ENCODE measurements at regions not wholly inside any gene's neighbourhood (a gene's known extent, or its start where the extent isn't known, plus 50 kb on each side); places are given as distances from the start of the nearest gene placed in this dataset.

DNA sequence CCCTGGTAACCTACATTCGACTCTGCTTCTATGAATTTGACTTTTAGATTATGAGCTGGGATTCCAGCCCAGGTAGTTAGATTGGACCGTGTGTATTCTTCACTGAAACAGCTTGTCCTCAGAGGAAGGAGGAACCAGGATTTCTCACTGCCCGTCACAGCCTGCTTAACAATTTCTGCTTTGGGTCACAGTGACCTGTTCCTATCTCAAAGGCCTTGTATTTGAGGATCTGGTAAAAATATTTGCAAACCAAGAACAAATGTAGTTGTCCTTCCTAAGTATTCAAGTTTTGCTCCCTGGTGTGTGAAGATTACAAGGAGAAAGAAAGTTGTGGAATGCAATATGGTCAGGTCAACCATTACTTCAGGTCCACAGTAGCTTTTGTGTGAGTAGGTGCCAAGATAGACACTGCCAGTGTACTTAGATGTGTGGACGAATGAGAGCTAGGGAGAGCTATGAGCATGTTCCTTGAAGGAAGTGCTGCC, 55.1 kb downstream of the KIF4B start:
- no peak for DNase-seq
- intact Hi-C loops (cut with DNase I): no loop called here

DNA sequence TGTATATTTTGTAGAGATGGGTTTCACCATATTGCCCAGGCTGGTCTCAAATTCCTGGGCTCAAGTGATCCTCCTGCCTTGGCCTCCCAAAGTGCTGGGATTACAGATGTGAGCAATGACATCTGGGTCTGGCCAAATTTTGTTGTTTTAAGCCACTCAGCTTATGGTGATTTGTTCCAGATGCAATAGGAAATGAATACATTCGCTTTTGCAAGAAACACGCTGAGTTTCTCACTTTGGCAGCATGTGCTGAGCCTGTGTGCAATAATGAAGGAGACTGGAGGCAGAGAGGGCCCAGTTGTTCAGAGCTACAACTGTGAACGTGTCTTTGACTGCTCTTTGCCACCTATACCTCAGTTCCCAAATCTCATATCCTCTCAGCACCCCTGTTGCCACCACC, 56.4 kb downstream of the KIF4B start:
- intact Hi-C loops (cut with DNase I): no loop called here
- no peak for DNase-seq

DNA sequence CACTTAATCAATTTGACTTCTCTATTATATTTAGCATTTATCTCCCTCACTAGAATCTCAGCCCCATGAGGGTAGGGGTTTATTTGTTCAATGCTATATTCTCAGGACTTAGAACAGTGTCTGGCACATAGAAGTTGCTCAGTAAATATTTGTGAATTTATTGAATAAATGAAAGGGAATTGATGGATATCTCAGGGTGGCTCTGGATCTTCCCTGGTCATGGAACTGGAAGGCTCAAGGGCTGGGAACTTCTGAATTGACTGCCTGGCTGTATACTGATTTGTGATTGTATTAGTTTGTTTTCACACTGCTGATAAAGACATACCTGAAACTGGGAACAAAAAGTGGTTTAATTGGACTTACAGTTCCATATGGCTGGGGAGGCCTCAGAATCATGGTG, 57.2 kb downstream of the KIF4B start:
- intact Hi-C loops (cut with DNase I): no loop called here
- no peak for DNase-seq

- intact Hi-C loops (cut with DNase I): no loop called here
- no peak for DNase-seq
Measured at GRCh38 chr5:155076379-155076778, 62.8 kb downstream of the KIF4B start.

DNA sequence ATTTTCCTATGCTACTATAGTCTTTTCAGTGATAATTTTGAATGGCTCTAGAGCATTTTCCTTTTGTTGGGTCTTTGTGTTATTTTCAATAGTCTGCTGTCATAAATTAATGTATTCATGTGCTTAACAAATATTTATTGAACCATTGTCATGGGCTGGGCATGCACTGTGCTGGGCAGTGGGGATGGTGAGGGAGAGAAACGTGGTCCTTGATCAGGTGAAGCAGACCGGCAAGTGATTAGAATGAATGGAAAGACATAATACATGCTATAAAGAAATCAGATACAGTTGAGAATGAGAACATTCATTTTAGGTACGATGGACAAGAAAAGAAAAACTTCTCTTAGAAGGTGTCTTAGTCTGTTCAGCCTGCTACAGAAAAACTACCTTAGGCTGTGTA, 66.1 kb downstream of the KIF4B start:
- intact Hi-C loops (cut with DNase I): no loop called here
- DNase-seq: no peak

GRCh38 chr5:155080721-155081120, 67.2 kb downstream of the KIF4B start:
- intact Hi-C loops (cut with DNase I): no loop called here
- no peak for DNase-seq

DNA sequence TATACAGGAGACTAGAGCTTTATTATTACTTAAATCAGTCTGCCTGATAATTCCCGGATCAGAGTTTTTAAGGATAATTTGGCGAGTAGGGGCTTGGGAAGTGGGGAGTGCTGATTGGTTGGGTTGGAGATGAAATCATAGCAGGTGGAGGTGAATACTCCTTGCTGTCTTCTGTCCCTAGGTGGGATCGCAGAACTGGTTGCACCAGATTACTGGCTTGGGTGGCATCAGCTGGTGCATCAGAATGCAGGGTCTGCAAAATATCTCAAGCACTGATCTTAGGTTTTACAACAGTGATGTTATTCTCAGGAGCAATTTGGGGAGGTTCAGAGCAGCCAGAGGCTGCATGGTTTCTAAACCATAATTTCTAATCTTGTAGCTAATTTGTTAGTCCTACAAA, 68.1 kb downstream of the KIF4B start:
- no peak for DNase-seq
- intact Hi-C loops (cut with DNase I): no loop called here

- no peak for DNase-seq
- intact Hi-C loops (cut with DNase I): no loop called here
Measured at GRCh38 chr5:155082401-155082800, 68.8 kb downstream of the KIF4B start.

- intact Hi-C loops (cut with DNase I): no loop called here
- no peak for DNase-seq
Measured at GRCh38 chr5:155085282-155085989, 71.9 kb downstream of the KIF4B start.

GRCh38 chr5:155087036-155087435, 73.5 kb downstream of the KIF4B start:
- intact Hi-C loops (cut with DNase I): no loop called here
- no peak for DNase-seq

- no peak for DNase-seq
- intact Hi-C loops (cut with DNase I): no loop called here
Measured at GRCh38 chr5:155088811-155089210, 75.3 kb downstream of the KIF4B start.

- DNase-seq: no peak
- intact Hi-C loops (cut with DNase I): no loop called here
Measured at GRCh38 chr5:155089643-155090042, 76.1 kb downstream of the KIF4B start.

- intact Hi-C loops (cut with DNase I): no loop called here
Measured at GRCh38 chr5:155091063-155091648, 77.6 kb downstream of the KIF4B start.

DNA sequence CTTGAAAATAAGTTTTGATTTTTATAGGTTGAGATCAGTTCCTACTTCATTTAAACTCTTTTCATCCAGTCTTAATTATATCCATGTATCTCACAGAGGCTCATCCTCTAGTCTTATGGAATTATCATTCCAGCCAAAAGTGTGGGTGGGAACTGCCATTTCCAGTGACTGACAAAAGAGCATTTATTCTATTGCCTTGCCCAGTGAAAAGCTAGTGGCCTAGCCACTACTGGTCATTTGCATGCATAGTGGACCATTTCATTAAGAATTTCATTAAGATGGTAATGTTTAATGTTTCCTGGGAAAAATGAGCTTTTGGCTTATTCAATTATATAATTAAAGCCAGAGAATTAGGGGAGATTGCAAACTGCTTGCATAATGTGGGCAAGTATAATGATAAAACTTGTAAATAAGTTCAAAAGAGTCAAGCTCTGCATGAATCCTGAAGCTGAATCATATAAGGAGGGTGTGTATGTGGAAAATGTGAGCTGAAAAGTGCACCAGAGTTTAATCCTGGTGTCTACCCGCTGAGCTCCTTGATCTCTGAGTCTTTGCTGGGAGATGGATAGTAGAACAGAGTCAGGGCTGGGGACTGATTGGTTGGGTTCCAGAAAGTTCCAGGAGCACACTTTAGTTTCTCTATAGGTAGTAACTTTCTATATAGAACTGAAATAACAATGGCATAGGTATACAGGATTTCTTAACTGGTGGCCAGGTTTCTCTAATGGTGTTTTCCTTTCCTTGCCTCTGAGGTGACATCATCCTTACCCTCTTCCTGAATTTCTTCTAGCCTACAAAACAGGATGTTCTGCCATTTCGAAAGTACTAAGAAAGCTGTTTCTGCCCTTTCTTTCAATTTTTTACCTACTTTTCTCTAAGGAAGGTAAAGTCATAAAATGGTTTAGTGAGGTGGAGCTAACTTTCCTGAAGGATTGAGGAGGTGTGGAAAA, 78.5 kb downstream of the KIF4B start:
- DNase-seq: no peak
- intact Hi-C loops (cut with DNase I): no loop called here

More at GRCh38 chr5:155091063-155091648, 77.6 kb downstream of the KIF4B start:
- no peak for DNase-seq

DNA sequence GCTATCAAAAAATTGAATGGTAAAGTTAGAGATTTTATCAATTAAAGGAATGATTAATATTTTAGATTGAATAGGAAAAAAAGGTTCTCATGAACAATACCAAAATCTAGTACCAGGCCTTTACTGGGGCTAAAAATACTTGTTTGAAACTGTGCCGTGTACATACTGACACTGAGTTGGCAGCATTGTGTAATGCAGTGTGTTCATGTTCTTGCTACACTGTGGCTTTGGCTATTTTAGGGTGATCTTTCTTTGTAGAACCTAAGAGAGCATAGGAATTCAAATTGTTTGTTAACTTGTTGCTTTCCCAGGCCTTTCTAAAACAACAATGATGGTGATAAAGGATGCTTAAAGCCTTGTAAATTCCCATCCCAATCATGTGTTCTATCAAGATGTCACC, 80.9 kb downstream of the KIF4B start:
- no peak for DNase-seq
- intact Hi-C loops (cut with DNase I): no loop called here

DNA sequence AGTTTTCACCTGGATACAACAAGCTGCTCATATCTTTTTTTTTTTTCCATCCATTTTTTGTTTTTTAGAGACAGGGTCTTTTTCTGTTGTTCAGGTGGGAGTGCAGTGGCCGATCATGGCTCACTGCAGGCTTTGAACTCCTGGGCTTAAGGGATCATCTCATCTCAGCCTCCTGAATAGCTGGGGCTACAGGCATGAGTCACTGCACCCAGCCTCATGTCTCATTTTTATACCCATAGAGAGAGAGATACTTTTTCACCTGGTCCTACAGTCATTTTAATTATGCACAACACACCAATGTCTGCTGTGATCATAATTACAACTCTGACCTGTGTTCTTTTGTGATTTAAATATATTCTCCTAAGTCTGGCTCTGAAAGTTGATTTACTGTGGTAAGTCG, 84.4 kb downstream of the KIF4B start:
- DNase-seq: no peak
- intact Hi-C loops (cut with DNase I): no loop called here

DNA sequence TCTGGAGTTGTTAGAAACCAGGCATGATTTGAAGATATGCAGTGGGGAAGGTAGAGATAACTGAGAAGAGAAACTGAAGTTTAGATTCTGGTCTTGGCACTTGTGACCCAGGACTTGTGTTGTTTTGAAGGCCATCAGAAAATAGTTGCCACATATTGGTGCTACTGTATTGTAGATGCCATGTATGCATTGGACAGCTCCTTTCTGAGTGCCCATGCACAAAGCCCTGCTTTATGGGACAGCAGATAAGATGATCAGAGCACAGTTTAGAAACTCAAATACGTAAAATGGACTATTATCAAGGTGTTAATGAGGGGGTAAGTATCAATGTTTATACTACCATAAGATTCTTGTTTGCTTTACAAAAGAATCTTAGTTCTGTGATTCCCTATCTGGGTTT, 84.9 kb downstream of the KIF4B start:
- DNase-seq: no peak
- intact Hi-C loops (cut with DNase I): no loop called here

DNA sequence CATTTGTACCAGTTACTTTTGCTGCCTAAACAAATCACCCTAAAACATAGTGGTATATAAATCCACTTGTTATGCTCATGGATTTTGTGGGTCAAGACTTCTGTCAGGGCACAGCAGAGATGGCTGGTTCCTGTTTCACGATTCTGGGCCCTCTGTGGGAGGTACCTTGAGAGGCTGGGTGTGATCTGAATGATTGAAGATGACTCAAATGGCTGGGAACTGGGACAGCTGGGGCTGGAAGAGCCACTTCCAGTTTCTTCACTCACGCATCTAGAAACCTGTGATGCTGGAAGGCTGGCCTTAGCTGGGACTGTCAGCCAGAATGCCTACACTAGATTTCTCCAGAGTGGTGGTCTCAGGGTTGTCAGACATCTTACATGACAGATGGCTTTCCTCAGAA, 88.1 kb downstream of the KIF4B start:
- peak in 1 of 10 donors; percentile 26 for DNase-seq
- intact Hi-C loops (cut with DNase I): no loop called here

GRCh38 chr5:155103146-155103545, 89.6 kb downstream of the KIF4B start:
- intact Hi-C loops (cut with DNase I): no loop called here
- no peak for DNase-seq

GRCh38 chr5:155104441-155104840, 90.9 kb downstream of the KIF4B start:
- intact Hi-C loops (cut with DNase I): no loop called here
- no peak for DNase-seq

DNA sequence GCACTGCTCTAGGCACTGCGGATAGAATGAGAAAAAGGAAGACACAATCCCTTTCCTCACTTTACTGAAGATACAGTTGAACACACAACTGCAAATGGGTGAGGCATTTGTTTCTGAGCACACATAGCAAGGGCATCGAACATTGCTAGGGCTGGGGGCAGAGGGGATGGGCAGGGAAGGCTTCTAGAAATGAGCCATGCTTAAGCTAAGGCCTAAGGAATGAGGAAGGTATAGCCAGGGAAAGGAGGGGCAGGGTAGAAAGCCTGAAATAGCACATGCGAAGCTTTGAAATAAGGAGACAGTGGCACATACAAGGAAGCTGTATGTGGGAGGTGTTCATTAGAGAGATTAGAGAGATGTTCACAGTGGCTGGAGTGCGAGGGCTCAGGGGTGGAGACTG, 92.7 kb downstream of the KIF4B start:
- intact Hi-C loops (cut with DNase I): no loop called here
- no peak for DNase-seq
